Gastrocnemius medialis (tissue), 4 donors: ENCODE measurements at regions not wholly inside any gene's neighbourhood (a gene's known extent, or its start where the extent isn't known, plus 50 kb on each side); places are given as distances from the start of the nearest gene placed in this dataset.
A peak's percentile ranks its signal among the peaks of the same experiment; 100 is the strongest.

ENCODE experiments used
- ATAC-seq, 2 donors: fragments of 150-250 bp; one replicate each; pipeline ENCODE4 v1.9.1; 2016
- DNase-seq, 2 donors: peaks; one replicate each; pipeline ENCODE4 v3.0.0-alpha.2; 2019
- H3K27ac ChIP-seq, 4 donors: fragments of 200-600 bp; sonication (generic); 1 replicate in 1 of 4; 2 replicates in 3 of 4; pipeline ENCODE4 v1.5.1; 2016 to 2018; ENCODE audit warnings: mild to moderate bottlenecking in 2 of 4, moderate library complexity in 1 of 4
- H3K27me3 ChIP-seq, 3 donors: fragments of 200-600 bp; sonication (generic) in 2 of 3; 1 replicate in 1 of 3; 2 replicates in 2 of 3; pipeline versions ENCODE4 v1.5.1 to v1.6.0; 2016 to 2019; ENCODE audit warnings: mild to moderate bottlenecking in 1 of 3, moderate library complexity in 1 of 3
- H3K36me3 ChIP-seq, 2 donors: fragments of 200-600 bp; sonication (generic) in 1 of 2; one replicate each; pipeline ENCODE4 v1.5.1; 2017 to 2018
- H3K4me1 ChIP-seq, 2 donors: fragments of 200-600 bp; sonication (generic) in 1 of 2; one replicate each; pipeline ENCODE4 v1.5.1; 2016 to 2017; ENCODE audit warnings: mild to moderate bottlenecking in 2 of 2
- H3K4me3 ChIP-seq, 4 donors: fragments of 200-600 bp; sonication (generic) in 3 of 4; 1 replicate in 1 of 4; 2 replicates in 3 of 4; pipeline ENCODE4 v1.5.1; 2016 to 2019; ENCODE audit warnings: mild to moderate bottlenecking in 2 of 4
- H3K9me3 ChIP-seq, 3 donors: fragments of 200-600 bp; sonication (generic) in 2 of 3; 1 replicate in 1 of 3; 2 replicates in 2 of 3; pipeline ENCODE4 v1.5.1; 2016 to 2019
- POLR2A ChIP-seq, 2 donors: fragments of 450-650 bp; IDR thresholded peaks; one replicate each; pipeline ENCODE4 v1.6.1; 2017; ENCODE audit warnings: antibody characterized with exemption in 2 of 2, mild to moderate bottlenecking in 2 of 2, moderate library complexity in 2 of 2
- in situ Hi-C, 4 donors: fragments of 200-750 bp; cut with MboI; loops; one replicate each; pipeline versions ENCODE4 v1.15.0 to v1.8.0; 2017; ENCODE audit warnings: low sequenced_read_pairs in 4 of 4
- intact Hi-C: fragments of 100-400 bp; cut with DNase I; formaldehyde crosslinking; loops from one replicate; pipeline ENCODE4 v1.15.1; 2023; ENCODE audit warnings: low total_unique reads
- TF ChIP-seq, protein P1 (sequence below), 5 experiments: fragments of 450-650 bp in 3 of 5; fragments of 200-600 bp in 2 of 5; sonication (generic) in 2 of 5; IDR thresholded peaks in 4 of 5; conservative IDR thresholded peaks in 1 of 5; 1 replicate in 4 of 5; 2 replicates in 1 of 5; pipeline ENCODE4 v1.5.1; 2016 to 2019; ENCODE audit warnings: antibody characterized with exemption in 5 of 5, mild to moderate bottlenecking in 3 of 5, moderate library complexity in 3 of 5

DNA sequence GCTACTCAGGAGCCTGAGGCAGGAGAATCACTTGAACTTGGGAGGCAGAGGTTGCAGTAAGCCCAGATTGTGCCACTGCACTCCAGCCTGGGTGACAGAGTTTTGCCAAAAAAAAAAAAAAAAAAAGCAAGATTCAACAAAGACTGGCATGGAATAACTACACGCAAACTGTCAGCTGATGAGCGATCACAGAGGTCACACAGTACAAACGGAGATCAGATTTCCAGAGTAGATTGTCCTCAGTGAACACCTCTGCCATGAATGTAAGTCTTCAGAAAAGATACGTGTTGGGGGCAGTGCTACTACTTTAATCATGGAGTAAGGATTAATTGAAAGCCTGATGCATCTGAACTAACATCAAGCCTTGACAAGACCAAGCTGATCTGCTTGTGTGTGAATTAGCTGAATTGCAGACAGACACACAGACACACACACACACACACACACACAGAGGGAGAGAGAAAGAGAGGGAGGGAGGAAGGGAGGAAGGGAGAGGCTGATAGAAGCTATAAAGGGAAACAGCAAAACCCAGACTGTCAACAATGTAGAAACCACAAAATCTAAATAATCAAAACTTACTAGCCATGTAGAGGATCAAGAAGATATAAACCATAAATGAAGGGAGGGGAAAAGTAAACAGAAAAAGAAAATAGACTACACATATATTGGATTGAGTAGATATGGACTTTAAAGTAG, 222.9 kb upstream of the ZNF462 start:
- in situ Hi-C loops (loop anchor here in 1 of 4 donors (25.0 kb wide), 1 partner anchor 522 kb away; no protein-coding TSS in a partner anchor), intact Hi-C loops (no loop called here)
- ATAC-seq (peak; percentile 50 to 51), DNase-seq (no peak)
- Histone ChIP-seq H3K4me1 (peaks cover 0 to 10% of the 10 kb centered on the region in 2 donors), H3K27ac (peak overlapping the region in 1 of 4 donors; percentile 11), H3K36me3 (no peaks in the 10 kb centered on the region), H3K4me3 (no peak overlapping the region), H3K27me3 (no peaks in the 10 kb centered on the region), H3K9me3 (no peaks in the 10 kb centered on the region)
- no peak for TF ChIP-seq POLR2A (IDR thresholded peaks at IDR 0.05)
- TF ChIP-seq, protein P1, sequence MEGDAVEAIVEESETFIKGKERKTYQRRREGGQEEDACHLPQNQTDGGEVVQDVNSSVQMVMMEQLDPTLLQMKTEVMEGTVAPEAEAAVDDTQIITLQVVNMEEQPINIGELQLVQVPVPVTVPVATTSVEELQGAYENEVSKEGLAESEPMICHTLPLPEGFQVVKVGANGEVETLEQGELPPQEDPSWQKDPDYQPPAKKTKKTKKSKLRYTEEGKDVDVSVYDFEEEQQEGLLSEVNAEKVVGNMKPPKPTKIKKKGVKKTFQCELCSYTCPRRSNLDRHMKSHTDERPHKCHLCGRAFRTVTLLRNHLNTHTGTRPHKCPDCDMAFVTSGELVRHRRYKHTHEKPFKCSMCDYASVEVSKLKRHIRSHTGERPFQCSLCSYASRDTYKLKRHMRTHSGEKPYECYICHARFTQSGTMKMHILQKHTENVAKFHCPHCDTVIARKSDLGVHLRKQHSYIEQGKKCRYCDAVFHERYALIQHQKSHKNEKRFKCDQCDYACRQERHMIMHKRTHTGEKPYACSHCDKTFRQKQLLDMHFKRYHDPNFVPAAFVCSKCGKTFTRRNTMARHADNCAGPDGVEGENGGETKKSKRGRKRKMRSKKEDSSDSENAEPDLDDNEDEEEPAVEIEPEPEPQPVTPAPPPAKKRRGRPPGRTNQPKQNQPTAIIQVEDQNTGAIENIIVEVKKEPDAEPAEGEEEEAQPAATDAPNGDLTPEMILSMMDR (IDR thresholded peaks at IDR 0.05 in 4 of 5, conservative IDR thresholded peaks at IDR 0.05 in 1 of 5), result no peak

DNA sequence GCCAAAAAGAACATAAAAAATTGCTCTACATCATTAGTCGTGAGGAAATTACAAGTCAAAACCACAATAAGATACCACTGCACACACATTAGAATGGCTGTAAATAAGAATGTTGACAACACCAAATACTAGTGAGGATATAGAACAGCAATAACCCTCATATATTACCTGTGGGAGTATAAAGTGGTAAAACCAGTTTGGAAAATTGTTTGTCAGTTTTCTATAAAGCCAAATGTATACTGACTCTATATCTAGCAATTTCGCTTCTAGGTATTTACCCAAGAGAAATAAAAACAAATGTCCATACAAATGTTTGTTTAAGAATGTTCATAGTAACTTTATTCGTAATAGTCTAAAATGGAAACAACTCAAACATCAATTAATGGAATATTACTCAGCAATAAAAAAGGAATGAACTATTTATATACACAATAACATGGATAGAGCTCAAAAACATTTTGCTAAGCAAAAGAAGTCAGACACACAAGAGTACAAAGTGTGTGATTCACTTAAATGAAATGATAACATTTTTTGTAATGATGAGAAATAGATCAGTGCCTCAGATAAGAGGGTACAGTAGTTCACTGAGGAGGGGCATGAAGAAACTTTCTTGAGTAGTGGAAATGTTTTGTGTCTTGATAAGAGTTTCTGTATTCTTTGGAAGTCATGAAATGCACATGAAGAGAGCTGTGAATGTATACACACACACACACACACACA, 219.6 kb upstream of the ZNF462 start:
- no peak overlapping the region for H3K4me3 ChIP-seq
- TF ChIP-seq, protein P1 (IDR thresholded peaks at IDR 0.05 in 4 of 5, conservative IDR thresholded peaks at IDR 0.05 in 1 of 5), result no peak
- H3K9me3 ChIP-seq, result no peaks in the 10 kb centered on the region
- no peak for ATAC-seq
- in situ Hi-C loops (loop anchor here in 1 of 4 donors (25.0 kb wide), 1 partner anchor 519 kb away; no protein-coding TSS in a partner anchor), intact Hi-C loops (no loop called here)
- DNase-seq, result no peak
- H3K27ac ChIP-seq, result no peak overlapping the region
- no peaks in the 10 kb centered on the region for H3K4me1 ChIP-seq
- no peaks in the 10 kb centered on the region for H3K36me3 ChIP-seq
- H3K27me3 ChIP-seq, result no peaks in the 10 kb centered on the region

DNA sequence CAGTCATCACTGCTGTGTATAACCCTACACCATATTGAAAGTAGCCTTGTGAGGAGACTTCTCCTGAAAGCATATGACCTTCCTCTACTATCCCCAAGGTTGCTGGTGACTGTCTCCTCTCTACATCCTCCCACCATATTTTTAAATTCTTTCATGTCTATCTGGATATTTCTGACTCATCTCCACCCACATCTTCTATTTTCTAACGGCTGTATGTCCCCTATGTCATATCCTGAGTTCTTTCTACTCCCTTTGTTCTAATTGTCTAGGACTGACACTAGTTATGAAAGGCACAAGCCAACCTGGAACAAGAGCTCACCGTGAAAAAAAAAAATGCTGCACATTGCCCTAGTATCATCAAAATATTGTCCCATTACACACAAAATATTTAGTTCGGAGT, 218.3 kb upstream of the ZNF462 start:
- TF ChIP-seq, protein P1 (IDR thresholded peaks at IDR 0.05 in 4 of 5, conservative IDR thresholded peaks at IDR 0.05 in 1 of 5), result no peak
- no peak for TF ChIP-seq POLR2A (IDR thresholded peaks at IDR 0.05)
- intact Hi-C loops, result no loop called here
- H3K36me3 ChIP-seq, result no peaks in the 10 kb centered on the region
- H3K27ac ChIP-seq, result no peak overlapping the region
- no peak overlapping the region for H3K4me3 ChIP-seq
- DNase-seq, result no peak
- H3K4me1 ChIP-seq, result no peaks in the 10 kb centered on the region
- no peaks in the 10 kb centered on the region for H3K27me3 ChIP-seq
- no peaks in the 10 kb centered on the region for H3K9me3 ChIP-seq
- in situ Hi-C loops, result loop anchor here in 1 of 4 donors (25.0 kb wide), 1 partner anchor 518 kb away; no protein-coding TSS in a partner anchor
- ATAC-seq, result no peak

DNA sequence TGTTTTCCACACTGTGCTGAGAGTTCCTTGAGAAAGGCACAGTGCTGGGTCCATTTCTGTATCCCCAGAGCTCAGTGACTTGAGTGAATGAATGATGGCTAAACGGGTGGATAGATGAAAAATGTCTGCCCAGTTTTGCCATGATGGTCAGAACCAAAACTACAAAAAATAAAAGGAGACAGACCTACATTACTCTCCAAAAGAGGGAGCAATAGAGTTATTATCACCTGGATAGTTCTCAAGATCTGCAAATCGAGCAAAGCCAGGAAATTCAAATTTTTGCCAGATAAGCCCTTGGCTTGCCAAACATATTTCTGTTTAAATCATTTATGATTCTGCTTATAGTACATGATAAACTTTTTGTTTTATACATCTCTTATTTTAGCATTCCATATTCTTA, 214.2 kb upstream of the ZNF462 start:
- H3K9me3 ChIP-seq, result no peaks in the 10 kb centered on the region
- H3K4me3 ChIP-seq, result no peak overlapping the region
- intact Hi-C loops, result no loop called here
- no peak for ATAC-seq
- in situ Hi-C loops, result loop anchor here in 1 of 4 donors (25.0 kb wide), 1 partner anchor 514 kb away; no protein-coding TSS in a partner anchor
- no peaks in the 10 kb centered on the region for H3K36me3 ChIP-seq
- TF ChIP-seq, protein P1 (IDR thresholded peaks at IDR 0.05 in 4 of 5, conservative IDR thresholded peaks at IDR 0.05 in 1 of 5), result peak in 2 of 5 experiments; percentile 19 to 33
- TF ChIP-seq POLR2A (IDR thresholded peaks at IDR 0.05), result no peak
- H3K27me3 ChIP-seq, result no peaks in the 10 kb centered on the region
- H3K4me1 ChIP-seq, result no peaks in the 10 kb centered on the region
- no peak overlapping the region for H3K27ac ChIP-seq
- no peak for DNase-seq
